H1 (cell line): ENCODE measurements at regions not wholly inside any gene's neighbourhood (a gene's known extent, or its start where the extent isn't known, plus 50 kb on each side); places are given as distances from the start of the nearest gene placed in this dataset.

ENCODE experiments used
- CTCF ChIA-PET: fragments of 300-600 bp; sonication (Branson Sonifier 250); formaldehyde crosslinking; loops from one replicate; lab custom pipeline; 2021; ENCODE audit not compliant: partially characterized antibody; lab: Charles Lee
- POLR2A ChIA-PET: fragments of 300-600 bp; sonication (Branson Sonifier 250); formaldehyde crosslinking; loops from one replicate; lab custom pipeline; 2021; ENCODE audit warnings: inconsistent platforms; ENCODE audit not compliant: partially characterized antibody; lab: Charles Lee
- DNase-seq, 2 experiments: peaks; one replicate each; pipeline versions ENCODE4 v3.0.0 to v3.0.0-alpha.2; 2010 to 2022; ENCODE audit warnings: low spot score in 2 of 2, low read depth in 1 of 2, mixed read lengths in 1 of 2
- FAIRE-seq: peaks from 2 replicates; lab custom pipeline; 2011; peaks lifted over from hg19 to GRCh38; lab: Jason Lieb, UNC
- H2AFZ ChIP-seq: 2 replicates; pipeline ENCODE4 v1.8.1; 2012; ENCODE audit warnings: low read length, inconsistent platforms
- H2AK5ac ChIP-seq: 2 replicates; pipeline ENCODE4 v1.6.1; 2013; ENCODE audit warnings: low read depth, low read length
- H2BK120ac ChIP-seq: replicated peaks from 2 replicates; pipeline ENCODE3; 2013; ENCODE audit warnings: low read depth, low read length, inconsistent platforms
- H2BK12ac ChIP-seq: 2 replicates; pipeline ENCODE4 v1.6.1; 2013; ENCODE audit warnings: low read depth, low read length
- H2BK15ac ChIP-seq: 2 replicates; pipeline ENCODE4 v1.6.1; 2013; ENCODE audit warnings: low read length
- H2BK20ac ChIP-seq: 2 replicates; pipeline ENCODE4 v1.6.1; 2013; ENCODE audit warnings: low read length
- H2BK5ac ChIP-seq: 2 replicates; pipeline ENCODE4 v1.6.1; 2013; ENCODE audit warnings: low read depth, low read length
- H3K14ac ChIP-seq: 2 replicates; pipeline ENCODE4 v1.6.1; 2013; ENCODE audit warnings: inconsistent platforms; ENCODE audit not compliant: insufficient read length
- H3K18ac ChIP-seq: 2 replicates; pipeline ENCODE4 v1.6.1; 2013; ENCODE audit warnings: low read length; ENCODE audit errors: extremely low read depth
- H3K23ac ChIP-seq: 2 replicates; pipeline ENCODE4 v1.6.1; 2013; ENCODE audit warnings: inconsistent platforms; ENCODE audit not compliant: insufficient read length
- H3K23me2 ChIP-seq: 2 replicates; pipeline ENCODE4 v1.6.1; 2013; ENCODE audit warnings: low read depth, low read length
- H3K27ac ChIP-seq: 2 replicates; pipeline ENCODE4 v1.6.1; 2011; ENCODE audit warnings: low read depth, low read length, inconsistent platforms
- H3K27me3 ChIP-seq, 4 experiments: replicated peaks in 1 of 4; 1 replicate in 1 of 4; 2 replicates in 3 of 4; pipeline versions ENCODE4 v1.6.1 to v1.8.1; 2011 to 2013; ENCODE audit warnings: low read length in 3 of 4, mild to moderate bottlenecking in 3 of 4, inconsistent platforms in 2 of 4, mixed read lengths in 2 of 4, moderate library complexity in 1 of 4; ENCODE audit not compliant: control insufficient read depth in 3 of 4, insufficient read depth in 3 of 4; ENCODE audit errors: extremely low read depth in 1 of 4
- H3K36me3 ChIP-seq, 4 experiments: 2 replicates each; pipeline versions ENCODE4 v1.6.1 to v1.8.1; 2011 to 2013; ENCODE audit warnings: mild to moderate bottlenecking in 4 of 4, low read length in 3 of 4, moderate library complexity in 2 of 4, control low read depth in 1 of 4, inconsistent platforms in 1 of 4; ENCODE audit not compliant: insufficient read depth in 4 of 4, control insufficient read depth in 2 of 4
- H3K4ac ChIP-seq: replicated peaks from 2 replicates; pipeline ENCODE3; 2013; ENCODE audit warnings: low read length, low read depth, mixed read lengths, inconsistent platforms; ENCODE audit not compliant: insufficient read length
- H3K4me1 ChIP-seq, 4 experiments: replicated peaks in 1 of 4; 1 replicate in 1 of 4; 2 replicates in 3 of 4; pipeline versions ENCODE4 v1.6.1 to v1.8.1; 2011 to 2013; ENCODE audit warnings: low read length in 3 of 4, inconsistent platforms in 2 of 4, mixed read lengths in 1 of 4; ENCODE audit not compliant: insufficient read depth in 4 of 4, control insufficient read depth in 3 of 4
- H3K4me2 ChIP-seq, 2 experiments: 2 replicates each; pipeline versions ENCODE4 v1.6.1 to v1.8.1; 2011 to 2013; ENCODE audit warnings: low read depth in 2 of 2, low read length in 2 of 2, control low read depth in 1 of 2, inconsistent platforms in 1 of 2, mild to moderate bottlenecking in 1 of 2; ENCODE audit not compliant: insufficient read depth in 1 of 2
- H3K4me3 ChIP-seq, 4 experiments: fragments of 200-600, 300-600 bp in 1 of 4; sonication (generic), shearing (Covaris generic), sonication (Bioruptor Twin) in 1 of 4; 2 replicates each; pipeline versions ENCODE4 v1.5.1 to v1.8.1; 2011 to 2016; ENCODE audit warnings: low read length in 4 of 4, low read depth in 3 of 4, control low read depth in 2 of 4, inconsistent platforms in 2 of 4, mild to moderate bottlenecking in 2 of 4, mixed read lengths in 1 of 4, moderate library complexity in 1 of 4; ENCODE audit not compliant: insufficient read depth in 2 of 4; ENCODE audit errors: extremely low read depth in 1 of 4
- H3K56ac ChIP-seq: replicated peaks from 2 replicates; pipeline ENCODE3; 2013; ENCODE audit warnings: low read depth, mild to moderate bottlenecking, mixed read lengths, low read length, inconsistent platforms; ENCODE audit not compliant: insufficient read length
- H3K79me1 ChIP-seq: 2 replicates; pipeline ENCODE4 v1.6.1; 2013; ENCODE audit warnings: low read depth, low read length, control low read depth
- H3K79me2 ChIP-seq, 2 experiments: 2 replicates each; pipeline versions ENCODE4 v1.6.1 to v1.8.1; 2012 to 2013; ENCODE audit warnings: low read length in 2 of 2, mild to moderate bottlenecking in 2 of 2, inconsistent platforms in 1 of 2; ENCODE audit not compliant: insufficient read depth in 2 of 2, control insufficient read depth in 1 of 2
- H3K9ac ChIP-seq, 4 experiments: replicated peaks in 1 of 4; 1 replicate in 1 of 4; 2 replicates in 3 of 4; pipeline versions ENCODE4 v1.6.1 to v1.8.1; 2011 to 2013; ENCODE audit warnings: low read depth in 3 of 4, low read length in 3 of 4, control low read depth in 2 of 4, mild to moderate bottlenecking in 2 of 4, moderate library complexity in 2 of 4, inconsistent platforms in 1 of 4; ENCODE audit errors: extremely low read depth in 1 of 4
- H3K9me3 ChIP-seq, 2 experiments: 2 replicates each; pipeline versions ENCODE4 v1.6.1 to v1.8.1; 2012 to 2013; ENCODE audit warnings: mild to moderate bottlenecking in 2 of 2, moderate library complexity in 2 of 2, control low read depth in 1 of 2, inconsistent platforms in 1 of 2, low read depth in 1 of 2, low read length in 1 of 2, mixed read lengths in 1 of 2; ENCODE audit not compliant: insufficient read depth in 2 of 2
- H4K20me1 ChIP-seq, 2 experiments: replicated peaks in 1 of 2; 2 replicates each; pipeline versions ENCODE3 to v1.8.1; 2011 to 2013; ENCODE audit warnings: inconsistent platforms in 2 of 2, low read length in 2 of 2, mild to moderate bottlenecking in 1 of 2; ENCODE audit not compliant: insufficient read depth in 2 of 2, control insufficient read depth in 1 of 2
- H4K5ac ChIP-seq: 2 replicates; pipeline ENCODE4 v1.6.1; 2013; ENCODE audit warnings: low read length, low read depth, mixed read lengths, inconsistent platforms; ENCODE audit not compliant: insufficient read length
- H4K8ac ChIP-seq: 2 replicates; pipeline ENCODE4 v1.8.0; 2013; ENCODE audit warnings: mild to moderate bottlenecking, moderate library complexity, low read length, inconsistent platforms; ENCODE audit not compliant: insufficient read depth; ENCODE audit errors: extremely low read depth
- H4K91ac ChIP-seq: replicated peaks from 2 replicates; pipeline ENCODE3; 2013; ENCODE audit warnings: low read length, mixed read lengths, inconsistent platforms; ENCODE audit not compliant: insufficient read length
- ASH2L ChIP-seq: fragments of 200-600, 300-600 bp; sonication (generic); IDR thresholded peaks from one replicate; pipeline ENCODE4 v1.7.1; 2017; ENCODE audit warnings: low read length
- BCL11A ChIP-seq, 2 experiments: IDR thresholded peaks; one replicate each; pipeline ENCODE4 v1.6.1; 2011; ENCODE audit warnings: low read depth in 2 of 2, low read length in 2 of 2, mild to moderate bottlenecking in 2 of 2
- CBX5 ChIP-seq: fragments of 300-800, 300-1000 bp; sonication (generic); IDR thresholded peaks from 2 replicates; pipeline ENCODE4 v1.7.1; 2016; ENCODE audit warnings: antibody characterized with exemption, low read length, low read depth
- CEBPB ChIP-seq: IDR thresholded peaks from 2 replicates; pipeline ENCODE4 v1.6.1; 2012; ENCODE audit warnings: low read depth, low read length
- CREB1 ChIP-seq: IDR thresholded peaks from 2 replicates; pipeline ENCODE4 v1.6.1; 2012; ENCODE audit warnings: inconsistent platforms
- FOSL1 ChIP-seq: IDR thresholded peaks from 2 replicates; pipeline ENCODE4 v1.6.1; 2011; ENCODE audit warnings: mild to moderate bottlenecking, low read depth, low read length, moderate library complexity; ENCODE audit not compliant: insufficient read depth
- HDAC2 ChIP-seq, 2 experiments: fragments of 300-600 bp in 1 of 2; sonication (generic) in 1 of 2; IDR thresholded peaks; 2 replicates each; pipeline ENCODE4 v1.6.1; 2011 to 2012; ENCODE audit warnings: low read depth in 2 of 2, low read length in 2 of 2, mild to moderate bottlenecking in 2 of 2, moderate library complexity in 2 of 2, borderline replicate concordance in 1 of 2, inconsistent platforms in 1 of 2
- KDM1A ChIP-seq: fragments of 200-600, 300-600 bp; sonication (generic); IDR thresholded peaks from 2 replicates; pipeline ENCODE4 v1.7.1; 2016; ENCODE audit warnings: mild to moderate bottlenecking, low read length, borderline replicate concordance
- KDM5A ChIP-seq: fragments of 200-600 bp; IDR thresholded peaks from 2 replicates; pipeline ENCODE4 v1.7.1; 2012; ENCODE audit warnings: mild to moderate bottlenecking, low read length, inconsistent platforms, mixed read lengths
- RBBP5 ChIP-seq: IDR thresholded peaks from 2 replicates; pipeline ENCODE4 v1.7.1; 2012; ENCODE audit warnings: low read depth, mild to moderate bottlenecking, inconsistent platforms, low read length, moderate library complexity, borderline replicate concordance
- RFX5 ChIP-seq: IDR thresholded peaks from 2 replicates; pipeline ENCODE4 v1.6.1; 2011; ENCODE audit warnings: low read depth, low read length, improper control_type of control experiment, borderline replicate concordance
- TAF7 ChIP-seq: optimal IDR thresholded peaks from 2 replicates; pipeline ENCODE3; 2011; ENCODE audit warnings: low read depth, mild to moderate bottlenecking, inconsistent platforms, low read length, moderate library complexity, borderline replicate concordance
- TCF12 ChIP-seq: IDR thresholded peaks from 2 replicates; pipeline ENCODE4 v1.6.1; 2011; ENCODE audit warnings: low read depth, mild to moderate bottlenecking, low read length
- YY1 ChIP-seq: IDR thresholded peaks from 2 replicates; pipeline ENCODE4 v1.6.1; 2011; ENCODE audit warnings: low read depth, mild to moderate bottlenecking, low read length
- ZNF274 ChIP-seq: IDR thresholded peaks from 2 replicates; pipeline ENCODE4 v1.7.0; 2012; ENCODE audit warnings: low read length, borderline replicate concordance; ENCODE audit errors: extremely low read depth
- WGBS, 2 experiments: shearing (Covaris generic) in 1 of 2; methylation state at CpG; one replicate each; pipeline versions ENCODE4 v1.1.6 to v1.1.7; 2013 to 2015; ENCODE audit warnings: low lambda C conversion rate in 2 of 2, mixed read lengths in 2 of 2, inconsistent platforms in 1 of 2, low coverage in 1 of 2, missing lambda C conversion rate in 1 of 2; ENCODE audit not compliant: insufficient replicate concordance in 2 of 2, insufficient coverage in 1 of 2, insufficient read length in 1 of 2; ENCODE audit errors: extremely low coverage in 1 of 2, missing lambda C conversion rate in 1 of 2; 5-methylcytosine and 5-hydroxymethylcytosine counted together
- TF ChIP-seq, protein P1 (sequence below): IDR thresholded peaks from 2 replicates; pipeline ENCODE4 v1.6.1; 2012; ENCODE audit warnings: inconsistent platforms

DNA sequence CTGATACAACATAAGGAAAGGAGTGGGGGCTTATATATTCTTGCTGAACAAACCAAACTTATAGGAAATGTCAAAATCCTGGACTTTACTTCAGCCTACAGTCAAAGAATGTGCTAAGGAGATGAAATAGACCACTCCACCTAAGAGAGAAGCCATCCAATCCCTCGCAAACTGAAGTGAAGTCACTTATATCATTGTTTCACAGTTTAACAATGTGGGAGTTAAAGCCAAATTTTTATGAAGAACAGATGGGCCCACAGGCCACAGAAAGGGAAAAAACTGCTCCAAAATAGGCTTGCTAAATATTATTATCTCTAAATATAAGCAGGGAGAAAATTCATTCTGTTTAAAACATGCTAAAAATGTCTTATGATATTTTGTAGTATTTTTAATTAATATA lies 233.3 kb downstream of the GAS1 start:
- Histone ChIP-seq H2AFZ (no peak overlapping the region), H3K14ac (no peak overlapping the region), H3K79me2 (no peaks in the 10 kb centered on the region), H3K4ac (no peak overlapping the region), H3K4me1 (no peaks in the 10 kb centered on the region), H3K36me3 (no peaks in the 10 kb centered on the region), H3K27ac (no peak overlapping the region), H3K9me3 (no peaks in the 10 kb centered on the region), H3K79me1 (no peaks in the 10 kb centered on the region), H2BK12ac (no peak overlapping the region), H4K20me1 (no peaks in the 10 kb centered on the region), H4K5ac (no peak overlapping the region), H3K4me3 (no peak overlapping the region), H3K23me2 (no peaks in the 10 kb centered on the region), H3K27me3 (no peaks in the 10 kb centered on the region), H4K8ac (no peak overlapping the region), H3K4me2 (no peak overlapping the region), H3K9ac (no peak overlapping the region), H3K23ac (no peak overlapping the region), H4K91ac (no peak overlapping the region), H2BK120ac (no peak overlapping the region), H3K18ac (no peak overlapping the region), H2BK5ac (no peak overlapping the region), H2BK15ac (no peak overlapping the region), H3K56ac (no peak overlapping the region), H2BK20ac (no peak overlapping the region), H2AK5ac (no peak overlapping the region)
- FAIRE-seq (no peak), DNase-seq (no peak)
- CTCF ChIA-PET = no interaction called here
- POLR2A ChIA-PET = no interaction called here
- 88% methylated on average over 1 of the region's 1 CpG; no CpG with 5 or more reads in 1 of the 2 experiments for WGBS, 2 experiments
- TF ChIP-seq HDAC2 (IDR thresholded peaks at IDR 0.05; ENCODE audit: borderline replicate concordance in 1 of 2, low read depth in 2 of 2, low read length in 2 of 2) = no peak
- no peak for TF ChIP-seq TCF12
- no peak for TF ChIP-seq CEBPB
- no peak for TF ChIP-seq YY1
- TF ChIP-seq ZNF274 = no peak
- TF ChIP-seq FOSL1 = no peak
- no peak for TF ChIP-seq CREB1
- no peak for TF ChIP-seq TAF7
- no peak for TF ChIP-seq RFX5
- TF ChIP-seq, protein P1, sequence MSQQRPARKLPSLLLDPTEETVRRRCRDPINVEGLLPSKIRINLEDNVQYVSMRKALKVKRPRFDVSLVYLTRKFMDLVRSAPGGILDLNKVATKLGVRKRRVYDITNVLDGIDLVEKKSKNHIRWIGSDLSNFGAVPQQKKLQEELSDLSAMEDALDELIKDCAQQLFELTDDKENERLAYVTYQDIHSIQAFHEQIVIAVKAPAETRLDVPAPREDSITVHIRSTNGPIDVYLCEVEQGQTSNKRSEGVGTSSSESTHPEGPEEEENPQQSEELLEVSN = no peak
- no peak for TF ChIP-seq RBBP5
- no peak for TF ChIP-seq KDM5A
- TF ChIP-seq ASH2L = no peak
- TF ChIP-seq BCL11A (IDR thresholded peaks at IDR 0.05; ENCODE audit: low read depth in 2 of 2, low read length in 2 of 2) = no peak
- no peak for TF ChIP-seq KDM1A
- no peak for TF ChIP-seq CBX5
